Body of pancreas (tissue), 4 donors: ENCODE measurements at regions not wholly inside any gene's neighbourhood (a gene's known extent, or its start where the extent isn't known, plus 50 kb on each side); places are given as distances from the start of the nearest gene placed in this dataset.

Experiments used
- ATAC-seq: fragments of 150-250 bp; one replicate; pipeline ENCODE4 v1.9.1; 2016
- DNase-seq, 4 donors: peaks; one replicate each; pipeline ENCODE4 v3.0.0-alpha.2; 2019
- H3K27ac ChIP-seq, 4 donors: fragments of 200-600 bp; sonication (generic); 1 replicate in 3 of 4; 2 replicates in 1 of 4; pipeline versions ENCODE4 v1.5.1 to v1.6.1; 2016 to 2019; ENCODE audit warnings: mild to moderate bottlenecking in 1 of 4, mixed read lengths in 1 of 4, moderate library complexity in 1 of 4
- H3K27me3 ChIP-seq, 2 donors: fragments of 200-600 bp; sonication (generic); one replicate each; pipeline ENCODE4 v1.6.0; 2016; ENCODE audit warnings: mild to moderate bottlenecking in 1 of 2
- H3K36me3 ChIP-seq, 2 donors: fragments of 200-600 bp; sonication (generic); replicated peaks in 1 of 2; 2 replicates each; pipeline ENCODE4 v1.5.1; 2016; ENCODE audit warnings: low read depth in 2 of 2; ENCODE audit not compliant: insufficient read depth in 1 of 2
- H3K4me1 ChIP-seq: fragments of 200-600 bp; sonication (generic); one replicate; pipeline ENCODE4 v1.6.0; 2016
- H3K4me3 ChIP-seq, 2 donors: fragments of 200-600 bp; sonication (generic); 1 replicate in 1 of 2; 2 replicates in 1 of 2; pipeline ENCODE4 v1.5.1; 2016 to 2019
- H3K9me3 ChIP-seq, 3 donors: fragments of 200-600 bp; sonication (generic); 1 replicate in 2 of 3; 2 replicates in 1 of 3; pipeline ENCODE4 v1.5.1; 2016
- POLR2A ChIP-seq, 3 donors: fragments of 450-650 bp; IDR thresholded peaks; one replicate each; pipeline ENCODE4 v1.6.1; 2016; ENCODE audit warnings: antibody characterized with exemption in 3 of 3, mild to moderate bottlenecking in 2 of 3
- WGBS, 2 donors: methylation state at CpG; one replicate each; pipeline ENCODE4 v1.1.5; 2017; 5-methylcytosine and 5-hydroxymethylcytosine counted together
- intact Hi-C: fragments of 100-400 bp; cut with DNase I; formaldehyde crosslinking; loops from one replicate; pipeline ENCODE4 v1.15.1; 2023
- TF ChIP-seq, protein P1 (sequence below), 7 experiments: fragments of 450-650 bp in 4 of 7; fragments of 200-600 bp in 3 of 7; sonication (generic) in 3 of 7; IDR thresholded peaks; one replicate each; pipeline ENCODE4 v1.5.1; 2016 to 2019; ENCODE audit warnings: antibody characterized with exemption in 7 of 7

GRCh38 chr4:160235285-160235684 is 1132.4 kb downstream of the RAPGEF2 start:
- no peak for TF ChIP-seq POLR2A (IDR thresholded peaks at IDR 0.05)
- TF ChIP-seq, protein P1, sequence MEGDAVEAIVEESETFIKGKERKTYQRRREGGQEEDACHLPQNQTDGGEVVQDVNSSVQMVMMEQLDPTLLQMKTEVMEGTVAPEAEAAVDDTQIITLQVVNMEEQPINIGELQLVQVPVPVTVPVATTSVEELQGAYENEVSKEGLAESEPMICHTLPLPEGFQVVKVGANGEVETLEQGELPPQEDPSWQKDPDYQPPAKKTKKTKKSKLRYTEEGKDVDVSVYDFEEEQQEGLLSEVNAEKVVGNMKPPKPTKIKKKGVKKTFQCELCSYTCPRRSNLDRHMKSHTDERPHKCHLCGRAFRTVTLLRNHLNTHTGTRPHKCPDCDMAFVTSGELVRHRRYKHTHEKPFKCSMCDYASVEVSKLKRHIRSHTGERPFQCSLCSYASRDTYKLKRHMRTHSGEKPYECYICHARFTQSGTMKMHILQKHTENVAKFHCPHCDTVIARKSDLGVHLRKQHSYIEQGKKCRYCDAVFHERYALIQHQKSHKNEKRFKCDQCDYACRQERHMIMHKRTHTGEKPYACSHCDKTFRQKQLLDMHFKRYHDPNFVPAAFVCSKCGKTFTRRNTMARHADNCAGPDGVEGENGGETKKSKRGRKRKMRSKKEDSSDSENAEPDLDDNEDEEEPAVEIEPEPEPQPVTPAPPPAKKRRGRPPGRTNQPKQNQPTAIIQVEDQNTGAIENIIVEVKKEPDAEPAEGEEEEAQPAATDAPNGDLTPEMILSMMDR (IDR thresholded peaks at IDR 0.05): no peak
- WGBS, 2 donors: 58 to 71% methylated on average over 2 of the region's 2 CpGs

GRCh38 chr4:160235771-160236170 is 1132.9 kb downstream of the RAPGEF2 start:
- Histone ChIP-seq H3K36me3 (no peaks in the 10 kb centered on the region), H3K4me3 (no peak overlapping the region), H3K9me3 (no peaks in the 10 kb centered on the region), H3K4me1 (no peaks in the 10 kb centered on the region), H3K27ac (no peak overlapping the region), H3K27me3 (no peaks in the 10 kb centered on the region)
- ATAC-seq (no peak), DNase-seq (no peak)
- TF ChIP-seq, protein P1 (IDR thresholded peaks at IDR 0.05): no peak
- no peak for TF ChIP-seq POLR2A (IDR thresholded peaks at IDR 0.05)
- intact Hi-C loops: no loop called here

More at GRCh38 chr4:160235285-160235684, 1132.4 kb downstream of the RAPGEF2 start:
- H3K4me1 ChIP-seq: no peaks in the 10 kb centered on the region
- H3K36me3 ChIP-seq: no peaks in the 10 kb centered on the region
- H3K4me3 ChIP-seq: no peak overlapping the region
- DNase-seq: no peak
- no peak for ATAC-seq
- H3K27me3 ChIP-seq: no peaks in the 10 kb centered on the region
- intact Hi-C loops: no loop called here
- no peak overlapping the region for H3K27ac ChIP-seq
- H3K9me3 ChIP-seq: no peaks in the 10 kb centered on the region

DNA sequence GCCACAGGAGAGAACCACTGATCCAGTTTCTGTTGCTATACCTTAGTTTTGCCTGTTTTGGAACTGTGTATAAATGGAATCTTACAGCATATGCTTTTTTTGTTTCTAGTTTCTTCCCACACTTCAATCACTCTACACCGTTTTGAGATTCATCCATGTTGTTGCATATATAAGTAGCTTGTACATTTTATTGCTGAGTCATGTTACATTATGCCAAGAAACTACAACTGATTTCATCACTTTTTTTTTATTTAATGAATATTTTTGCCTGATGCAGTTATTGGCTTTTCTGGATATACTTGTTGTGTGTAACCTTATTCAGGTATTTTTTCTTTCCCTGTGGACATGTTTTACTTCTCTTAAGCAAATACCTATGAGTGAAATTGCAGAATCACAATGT is 1135.9 kb downstream of the RAPGEF2 start:
- ATAC-seq (no peak), DNase-seq (no peak)
- Histone ChIP-seq H3K27me3 (no peaks in the 10 kb centered on the region), H3K4me3 (no peak overlapping the region), H3K4me1 (no peaks in the 10 kb centered on the region), H3K36me3 (no peaks in the 10 kb centered on the region), H3K9me3 (no peaks in the 10 kb centered on the region), H3K27ac (no peak overlapping the region)
- TF ChIP-seq, protein P1 (IDR thresholded peaks at IDR 0.05): no peak
- TF ChIP-seq POLR2A (IDR thresholded peaks at IDR 0.05): no peak
- WGBS, 2 donors: 88 to 91% methylated on average over 1 of the region's 1 CpG
- intact Hi-C loops: no loop called here

- no peaks in the 10 kb centered on the region for H3K27me3 ChIP-seq
- no peaks in the 10 kb centered on the region for H3K36me3 ChIP-seq
- intact Hi-C loops: no loop called here
- DNase-seq (no peak), ATAC-seq (no peak)
- H3K4me1 ChIP-seq: no peaks in the 10 kb centered on the region
- TF ChIP-seq, protein P1 (IDR thresholded peaks at IDR 0.05): no peak
- no peak for TF ChIP-seq POLR2A (IDR thresholded peaks at IDR 0.05)
- WGBS, 2 donors: 94 to 95% methylated on average over 7 of the region's 7 CpGs
- H3K27ac ChIP-seq: no peak overlapping the region
- H3K4me3 ChIP-seq: no peak overlapping the region
- peaks cover 0 to 2% (median 0%) of the 10 kb centered on the region in 3 donors for H3K9me3 ChIP-seq
Measured at GRCh38 chr4:160247091-160247656, 1144.3 kb downstream of the RAPGEF2 start.

DNA sequence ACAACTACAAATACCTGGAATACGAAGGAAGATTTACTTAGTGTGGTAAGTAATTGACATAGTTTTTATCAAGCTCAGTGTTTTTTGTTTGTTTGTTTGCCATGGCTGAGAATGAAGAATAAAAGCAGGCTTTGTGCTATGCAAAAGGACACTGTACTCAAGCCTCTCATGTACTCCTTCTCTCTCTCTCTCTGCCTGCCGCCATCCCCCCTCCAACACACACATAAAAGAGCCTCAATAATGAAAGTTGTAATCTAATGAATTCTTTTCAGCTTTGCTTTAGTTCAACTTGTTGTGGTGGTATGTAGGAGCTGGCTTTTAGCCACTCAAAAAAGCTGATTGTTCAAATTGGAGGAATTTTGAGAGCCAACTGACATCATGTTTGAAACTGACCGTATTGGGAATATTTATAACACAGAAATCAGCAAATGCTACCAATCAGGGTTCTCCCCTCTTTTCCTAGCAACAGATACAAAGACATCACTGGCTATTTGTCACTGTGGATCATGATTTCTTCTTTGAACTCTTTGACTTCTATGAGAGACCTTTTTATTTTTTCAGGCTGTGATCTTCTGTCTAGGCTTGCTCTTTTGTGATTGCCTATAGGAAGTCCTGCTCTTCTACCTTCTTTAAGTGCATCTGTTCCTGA is 1148.8 kb downstream of the RAPGEF2 start:
- Histone ChIP-seq H3K4me1 (no peaks in the 10 kb centered on the region), H3K4me3 (no peak overlapping the region), H3K9me3 (no peaks in the 10 kb centered on the region), H3K27me3 (no peaks in the 10 kb centered on the region), H3K36me3 (no peaks in the 10 kb centered on the region), H3K27ac (no peak overlapping the region)
- intact Hi-C loops: no loop called here
- no peak for TF ChIP-seq POLR2A (IDR thresholded peaks at IDR 0.05)
- TF ChIP-seq, protein P1 (IDR thresholded peaks at IDR 0.05): no peak
- 73 to 79% methylated on average over 3 of the region's 3 CpGs for WGBS, 2 donors
- no peak for ATAC-seq
- no peak for DNase-seq
